ENCODE measurements at regions not wholly inside any gene's neighbourhood (a gene's known extent, or its start where the extent isn't known, plus 50 kb on each side); places are given as distances from the start of the nearest gene placed in this dataset.

DNA sequence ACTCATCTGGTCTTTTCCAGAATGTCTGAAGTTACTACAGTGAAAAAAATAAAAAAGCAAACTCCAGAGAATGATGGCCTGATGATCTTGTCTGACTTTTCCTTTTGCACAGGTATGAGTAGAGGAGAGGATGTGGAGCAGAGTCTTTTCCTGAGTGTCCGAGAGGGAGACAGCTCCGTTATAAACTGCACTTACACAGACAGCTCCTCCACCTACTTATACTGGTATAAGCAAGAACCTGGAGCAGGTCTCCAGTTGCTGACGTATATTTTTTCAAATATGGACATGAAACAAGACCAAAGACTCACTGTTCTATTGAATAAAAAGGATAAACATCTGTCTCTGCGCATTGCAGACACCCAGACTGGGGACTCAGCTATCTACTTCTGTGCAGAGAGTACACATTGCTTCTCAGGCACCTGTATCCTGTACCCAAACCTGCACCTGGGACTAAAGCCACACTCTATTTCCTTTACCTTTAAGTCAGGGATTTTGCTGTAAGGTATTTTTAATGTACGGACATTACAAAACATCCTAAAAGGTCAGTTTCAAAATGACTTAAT, 75.8 kb upstream of the OR4E1 start:
- Mint-ChIP-seq H3K9me3 (ENCODE audit: low read depth) (no peaks in the 10 kb centered on the region), H3K4me1 (ENCODE audit: low read depth) (no peaks in the 10 kb centered on the region), H3K4me3 (ENCODE audit: unreplicated experiment) (no peak overlapping the region), H3K27ac (ENCODE audit: unreplicated experiment) (no peak overlapping the region), H3K27me3 (ENCODE audit: low read depth) (peaks cover 18% of the 10 kb centered on the region), H3K36me3 (ENCODE audit: low read depth) (no peaks in the 10 kb centered on the region)
- TF ChIP-seq, protein P1, sequence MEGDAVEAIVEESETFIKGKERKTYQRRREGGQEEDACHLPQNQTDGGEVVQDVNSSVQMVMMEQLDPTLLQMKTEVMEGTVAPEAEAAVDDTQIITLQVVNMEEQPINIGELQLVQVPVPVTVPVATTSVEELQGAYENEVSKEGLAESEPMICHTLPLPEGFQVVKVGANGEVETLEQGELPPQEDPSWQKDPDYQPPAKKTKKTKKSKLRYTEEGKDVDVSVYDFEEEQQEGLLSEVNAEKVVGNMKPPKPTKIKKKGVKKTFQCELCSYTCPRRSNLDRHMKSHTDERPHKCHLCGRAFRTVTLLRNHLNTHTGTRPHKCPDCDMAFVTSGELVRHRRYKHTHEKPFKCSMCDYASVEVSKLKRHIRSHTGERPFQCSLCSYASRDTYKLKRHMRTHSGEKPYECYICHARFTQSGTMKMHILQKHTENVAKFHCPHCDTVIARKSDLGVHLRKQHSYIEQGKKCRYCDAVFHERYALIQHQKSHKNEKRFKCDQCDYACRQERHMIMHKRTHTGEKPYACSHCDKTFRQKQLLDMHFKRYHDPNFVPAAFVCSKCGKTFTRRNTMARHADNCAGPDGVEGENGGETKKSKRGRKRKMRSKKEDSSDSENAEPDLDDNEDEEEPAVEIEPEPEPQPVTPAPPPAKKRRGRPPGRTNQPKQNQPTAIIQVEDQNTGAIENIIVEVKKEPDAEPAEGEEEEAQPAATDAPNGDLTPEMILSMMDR (IDR thresholded peaks at IDR 0.05), result no peak
- no peak for DNase-seq (ENCODE audit: low spot score)

DNA sequence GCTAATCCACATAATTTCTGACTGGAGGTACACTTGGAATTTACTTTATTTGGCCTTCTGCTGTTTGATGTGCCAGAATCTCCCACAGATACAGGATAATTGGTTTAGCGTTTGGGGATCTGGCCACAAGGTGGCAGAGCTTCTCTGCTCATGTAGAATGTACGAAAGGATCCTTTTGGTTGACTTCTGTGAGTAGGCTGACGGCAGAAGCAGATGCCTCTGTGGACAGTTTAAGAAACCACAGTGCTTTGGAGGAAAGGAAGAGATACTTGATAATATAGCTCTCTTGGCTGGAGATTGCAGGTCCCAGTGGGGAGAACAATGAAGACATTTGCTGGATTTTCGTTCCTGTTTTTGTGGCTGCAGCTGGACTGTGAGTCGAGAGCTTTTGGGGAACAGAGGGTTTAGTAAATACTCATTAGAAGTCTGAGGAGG, 75.3 kb upstream of the OR4E1 start:
- H3K27ac Mint-ChIP-seq (ENCODE audit: unreplicated experiment), result no peak overlapping the region
- H3K4me1 Mint-ChIP-seq (ENCODE audit: low read depth), result no peaks in the 10 kb centered on the region
- peaks cover 18% of the 10 kb centered on the region for H3K27me3 Mint-ChIP-seq (ENCODE audit: low read depth)
- H3K36me3 Mint-ChIP-seq (ENCODE audit: low read depth), result no peaks in the 10 kb centered on the region
- TF ChIP-seq, protein P1 (IDR thresholded peaks at IDR 0.05), result peak; percentile 79
- H3K4me3 Mint-ChIP-seq (ENCODE audit: unreplicated experiment), result no peak overlapping the region
- no peak for DNase-seq (ENCODE audit: low spot score)
- no peaks in the 10 kb centered on the region for H3K9me3 Mint-ChIP-seq (ENCODE audit: low read depth)

DNA sequence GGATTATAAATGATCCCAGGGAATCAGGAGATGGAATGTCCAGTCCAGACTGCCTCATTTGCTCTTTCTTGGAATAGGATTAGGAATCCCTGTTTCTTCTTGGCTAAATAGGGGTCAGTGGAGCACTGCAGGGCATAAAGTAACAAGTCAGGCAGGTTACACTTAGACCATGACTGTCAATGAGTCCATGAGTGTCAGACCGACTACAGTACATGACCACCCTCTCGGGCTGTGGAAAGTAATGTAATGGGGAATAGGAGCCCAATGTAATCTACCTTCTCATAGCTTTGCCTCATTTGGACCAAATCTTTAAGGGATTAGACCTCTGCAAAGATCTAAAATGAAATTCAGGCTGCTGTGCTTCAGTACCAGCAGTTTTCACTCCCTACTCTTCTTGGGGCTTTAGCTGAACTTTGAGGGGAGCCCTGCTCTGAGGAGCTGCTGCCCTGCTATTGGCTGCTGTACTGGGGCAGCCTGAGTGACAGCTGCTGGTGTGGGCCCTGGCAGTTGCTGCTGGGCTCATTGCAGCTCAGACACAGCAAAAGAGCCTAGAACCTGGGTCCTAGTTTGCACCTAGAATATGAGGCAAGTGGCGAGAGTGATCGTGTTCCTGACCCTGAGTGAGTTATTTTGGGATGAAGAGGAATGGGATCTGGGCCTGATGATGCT, 62.2 kb upstream of the OR4E1 start:
- no peaks in the 10 kb centered on the region for H3K9me3 Mint-ChIP-seq (ENCODE audit: low read depth)
- peaks cover 30% of the 10 kb centered on the region for H3K27me3 Mint-ChIP-seq (ENCODE audit: low read depth)
- DNase-seq (ENCODE audit: low spot score), result no peak
- no peak overlapping the region for H3K27ac Mint-ChIP-seq (ENCODE audit: unreplicated experiment)
- TF ChIP-seq, protein P1 (IDR thresholded peaks at IDR 0.05), result no peak
- H3K4me3 Mint-ChIP-seq (ENCODE audit: unreplicated experiment), result no peak overlapping the region
- H3K4me1 Mint-ChIP-seq (ENCODE audit: low read depth), result no peaks in the 10 kb centered on the region
- no peaks in the 10 kb centered on the region for H3K36me3 Mint-ChIP-seq (ENCODE audit: low read depth)

DNA sequence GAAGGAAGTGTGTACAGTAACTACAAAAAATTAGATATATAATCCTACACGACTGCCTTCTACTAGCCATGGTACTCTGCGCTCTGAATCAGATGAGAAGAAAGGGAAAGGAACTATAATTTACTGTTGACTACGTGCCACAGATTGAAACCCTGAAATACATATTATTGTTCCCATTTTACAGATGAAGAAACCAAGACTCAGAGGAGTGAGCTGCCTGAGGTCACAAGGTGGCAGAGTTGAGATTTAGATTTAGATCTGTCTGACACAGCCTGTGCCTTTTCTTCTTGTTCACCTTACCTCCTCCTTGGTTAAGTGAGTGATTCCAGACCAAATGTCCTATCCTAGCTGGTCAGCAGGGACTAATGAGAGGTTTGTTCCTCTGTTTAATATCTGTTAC, 61.6 kb upstream of the OR4E1 start:
- no peak for DNase-seq (ENCODE audit: low spot score)
- TF ChIP-seq, protein P1 (IDR thresholded peaks at IDR 0.05), result no peak
- H3K4me1 Mint-ChIP-seq (ENCODE audit: low read depth), result no peaks in the 10 kb centered on the region
- H3K9me3 Mint-ChIP-seq (ENCODE audit: low read depth), result no peaks in the 10 kb centered on the region
- H3K36me3 Mint-ChIP-seq (ENCODE audit: low read depth), result no peaks in the 10 kb centered on the region
- no peak overlapping the region for H3K4me3 Mint-ChIP-seq (ENCODE audit: unreplicated experiment)
- no peak overlapping the region for H3K27ac Mint-ChIP-seq (ENCODE audit: unreplicated experiment)
- peaks cover 26% of the 10 kb centered on the region for H3K27me3 Mint-ChIP-seq (ENCODE audit: low read depth)

DNA sequence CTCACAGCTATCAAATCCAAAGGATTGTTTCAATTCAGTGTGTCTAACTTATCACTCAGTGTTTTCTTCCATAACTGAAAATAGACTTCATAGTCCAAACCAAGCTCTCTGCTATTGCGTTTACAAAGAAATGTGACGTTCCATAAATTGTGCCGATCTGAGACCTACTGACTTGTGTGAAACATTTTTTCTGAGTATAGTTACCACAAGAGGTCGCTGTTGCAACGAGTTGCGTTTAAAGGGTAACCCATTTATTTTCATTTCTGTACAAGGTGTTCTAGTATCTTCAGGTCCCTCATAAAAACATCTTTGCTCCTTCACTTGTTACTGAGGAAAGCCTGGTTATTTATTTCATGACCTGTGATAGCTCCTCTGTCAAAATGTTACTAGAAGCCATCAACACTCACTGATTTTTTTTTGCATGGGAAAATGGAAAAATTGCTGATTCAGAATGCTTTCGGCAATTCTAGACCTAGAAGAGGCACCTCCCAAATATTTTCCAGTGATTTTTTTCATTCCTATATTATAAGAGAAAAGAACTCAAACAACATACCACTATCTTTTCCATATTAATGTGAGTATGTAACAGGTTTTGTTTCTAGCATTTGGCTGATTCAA, 60.9 kb upstream of the OR4E1 start:
- TF ChIP-seq, protein P1 (IDR thresholded peaks at IDR 0.05), result peak; percentile 78
- H3K4me1 Mint-ChIP-seq (ENCODE audit: low read depth), result no peaks in the 10 kb centered on the region
- DNase-seq (ENCODE audit: low spot score), result no peak
- H3K4me3 Mint-ChIP-seq (ENCODE audit: unreplicated experiment), result no peak overlapping the region
- peaks cover 29% of the 10 kb centered on the region for H3K27me3 Mint-ChIP-seq (ENCODE audit: low read depth)
- H3K36me3 Mint-ChIP-seq (ENCODE audit: low read depth), result no peaks in the 10 kb centered on the region
- no peaks in the 10 kb centered on the region for H3K9me3 Mint-ChIP-seq (ENCODE audit: low read depth)
- H3K27ac Mint-ChIP-seq (ENCODE audit: unreplicated experiment), result no peak overlapping the region
